ENCODE measurements at regions not wholly inside any gene's neighbourhood (a gene's known extent, or its start where the extent isn't known, plus 50 kb on each side); places are given as distances from the start of the nearest gene placed in this dataset.

GRCh38 chr3:118541796-118542195 is 492.9 kb downstream of the IGSF11 start:
- TF ChIP-seq CTCF (IDR thresholded peaks at IDR 0.05; ENCODE audit: low read depth, low read length): no peak
- H3K4me3 ChIP-seq (ENCODE audit: low read depth, low read length): no peak overlapping the region

GRCh38 chr3:118543832-118544231 is 490.8 kb downstream of the IGSF11 start:
- no peak for TF ChIP-seq CTCF (IDR thresholded peaks at IDR 0.05; ENCODE audit: low read depth, low read length)

GRCh38 chr3:118544458-118544857 is 490.2 kb downstream of the IGSF11 start:
- no peak overlapping the region for H3K4me3 ChIP-seq (ENCODE audit: low read depth, low read length)
- TF ChIP-seq CTCF (IDR thresholded peaks at IDR 0.05; ENCODE audit: low read depth, low read length): no peak

More at GRCh38 chr3:118543832-118544231, 490.8 kb downstream of the IGSF11 start:
- H3K4me3 ChIP-seq (ENCODE audit: low read depth, low read length): no peak overlapping the region

GRCh38 chr3:118548434-118548833 is 486.2 kb downstream of the IGSF11 start:
- H3K4me3 ChIP-seq (ENCODE audit: low read depth, low read length): no peak overlapping the region
- TF ChIP-seq CTCF (IDR thresholded peaks at IDR 0.05; ENCODE audit: low read depth, low read length): no peak

GRCh38 chr3:118550122-118550521 is 484.5 kb downstream of the IGSF11 start:
- H3K4me3 ChIP-seq (ENCODE audit: low read depth, low read length): no peak overlapping the region
- no peak for TF ChIP-seq CTCF (IDR thresholded peaks at IDR 0.05; ENCODE audit: low read depth, low read length)

GRCh38 chr3:118550556-118550955 is 484.1 kb downstream of the IGSF11 start:
- H3K4me3 ChIP-seq (ENCODE audit: low read depth, low read length): no peak overlapping the region
- TF ChIP-seq CTCF (IDR thresholded peaks at IDR 0.05; ENCODE audit: low read depth, low read length): no peak

GRCh38 chr3:118554148-118554838 is 480.4 kb downstream of the IGSF11 start:
- H3K4me3 ChIP-seq (ENCODE audit: low read depth, low read length): no peak overlapping the region
- TF ChIP-seq CTCF (IDR thresholded peaks at IDR 0.05; ENCODE audit: low read depth, low read length): no peak

All from WI38 (cell line).